SK-N-SH (cell line): ENCODE measurements at regions not wholly inside any gene's neighbourhood (a gene's known extent, or its start where the extent isn't known, plus 50 kb on each side); places are given as distances from the start of the nearest gene placed in this dataset.

Experiments used
- CTCF ChIA-PET: fragments of 300-600, 350-600 bp; formaldehyde crosslinking; extraction: SDS; loops from one replicate; lab custom pipeline; 2021; lab: Yijun Ruan, JAX
- POLR2A ChIA-PET: fragments of 350-600 bp; sonication (Branson Sonifier 250); formaldehyde crosslinking; extraction: SDS; loops from one replicate; lab custom pipeline; 2020; ENCODE audit warnings: antibody characterized with exemption, inconsistent platforms; lab: Yijun Ruan, JAX
- DNase-seq: peaks from one replicate; pipeline ENCODE4 v3.0.0; 2012
- H2AFZ ChIP-seq: fragments of 200-600 bp; sonication (generic); 2 replicates; pipeline ENCODE4 v1.8.1; 2016; ENCODE audit warnings: antibody characterized with exemption, mild to moderate bottlenecking, low read depth
- H3F3A ChIP-seq: fragments of 200-600 bp; sonication (generic); replicated peaks from 2 replicates; pipeline ENCODE3; 2016; ENCODE audit warnings: antibody characterized with exemption, mild to moderate bottlenecking; ENCODE audit not compliant: insufficient read depth
- H3K27ac ChIP-seq, 2 experiments: fragments of 200-500 bp in 1 of 2; fragments of 200-600 bp in 1 of 2; sonication (Bioruptor generic) in 1 of 2; sonication (generic), shearing (Covaris generic) in 1 of 2; 2 replicates each; pipeline versions ENCODE4 v1.5.1 to v1.6.1; 2014 to 2016; ENCODE audit warnings: low read depth in 2 of 2, inconsistent platforms in 1 of 2, low read length in 1 of 2, mild to moderate bottlenecking in 1 of 2, mixed read lengths in 1 of 2
- H3K27me3 ChIP-seq: fragments of 200-600 bp; sonication (generic), shearing (Covaris generic); 2 replicates; pipeline ENCODE4 v1.6.1; 2016; ENCODE audit warnings: mixed run types; ENCODE audit not compliant: insufficient read depth
- H3K36me3 ChIP-seq, 2 experiments: fragments of 200-500 bp in 1 of 2; fragments of 200-600 bp in 1 of 2; sonication (Bioruptor generic) in 1 of 2; sonication (generic) in 1 of 2; replicated peaks in 1 of 2; 2 replicates each; pipeline versions ENCODE3 to v1.5.1; 2014 to 2016; ENCODE audit warnings: low read length in 1 of 2, mild to moderate bottlenecking in 1 of 2; ENCODE audit not compliant: insufficient read depth in 2 of 2, control insufficient read depth in 1 of 2
- H3K4me1 ChIP-seq, 2 experiments: fragments of 200-500 bp in 1 of 2; fragments of 200-600 bp in 1 of 2; sonication (Bioruptor generic) in 1 of 2; sonication (generic), shearing (Covaris generic) in 1 of 2; 2 replicates each; pipeline versions ENCODE4 v1.5.1 to v1.6.1; 2014 to 2016; ENCODE audit warnings: low read depth in 1 of 2, low read length in 1 of 2, mixed run types in 1 of 2; ENCODE audit not compliant: insufficient read depth in 2 of 2, control insufficient read depth in 1 of 2
- H3K4me2 ChIP-seq: fragments of 200-600 bp; sonication (generic), shearing (Covaris generic); 2 replicates; pipeline ENCODE4 v1.6.1; 2017; ENCODE audit warnings: mixed run types
- H3K4me3 ChIP-seq, 2 experiments: fragments of 200-500 bp in 1 of 2; fragments of 200-600 bp in 1 of 2; sonication (Bioruptor generic) in 1 of 2; sonication (generic), shearing (Covaris generic) in 1 of 2; 2 replicates each; pipeline versions ENCODE4 v1.5.1 to v1.8.1; 2014 to 2016; ENCODE audit warnings: low read depth in 2 of 2, inconsistent platforms in 1 of 2, low read length in 1 of 2, mild to moderate bottlenecking in 1 of 2, mixed read lengths in 1 of 2, moderate library complexity in 1 of 2
- H3K79me2 ChIP-seq: fragments of 200-600 bp; sonication (generic); 2 replicates; pipeline ENCODE4 v1.8.1; 2017; ENCODE audit warnings: mild to moderate bottlenecking; ENCODE audit not compliant: insufficient read depth
- H3K9ac ChIP-seq: fragments of 200-600 bp; sonication (generic); 2 replicates; pipeline ENCODE4 v1.6.1; 2017; ENCODE audit warnings: mixed run types
- H3K9me2 ChIP-seq: fragments of 200-600 bp; sonication (generic); 2 replicates; pipeline ENCODE4 v1.6.1; 2017; ENCODE audit warnings: mixed run types
- H3K9me3 ChIP-seq: fragments of 200-600 bp; sonication (generic); 2 replicates; pipeline ENCODE4 v1.6.1; 2017; ENCODE audit warnings: mixed run types, mild to moderate bottlenecking, moderate library complexity
- H4K20me1 ChIP-seq: fragments of 200-600 bp; sonication (generic); 2 replicates; pipeline ENCODE4 v1.6.1; 2017; ENCODE audit warnings: mild to moderate bottlenecking, mixed run types; ENCODE audit not compliant: insufficient read depth
- CHD2 ChIP-seq: fragments of 150-350 bp; IDR thresholded peaks from 2 replicates; pipeline ENCODE4 v1.6.1; 2018; ENCODE audit warnings: low read length; ENCODE audit not compliant: partially characterized antibody
- ELF1 ChIP-seq: IDR thresholded peaks from 2 replicates; pipeline ENCODE4 v1.4.0; 2012
- EZH2phosphoT487 ChIP-seq: fragments of 200-600 bp; sonication (generic); IDR thresholded peaks from 2 replicates; pipeline ENCODE4 v1.6.1; 2017; ENCODE audit warnings: low read depth, mixed run types, mild to moderate bottlenecking, antibody characterized with exemption, moderate library complexity, borderline replicate concordance
- FOSL2 ChIP-seq: IDR thresholded peaks from 2 replicates; pipeline ENCODE4 v1.4.0; 2012; ENCODE audit warnings: low read depth, mild to moderate bottlenecking, moderate library complexity, borderline replicate concordance
- GABPA ChIP-seq: IDR thresholded peaks from 2 replicates; pipeline ENCODE4 v1.4.0; 2012; ENCODE audit warnings: low read depth, mild to moderate bottlenecking
- GATA2 ChIP-seq: sonication (generic); formaldehyde crosslinking; IDR thresholded peaks from 2 replicates; pipeline ENCODE4 v1.5.0; 2020; ENCODE audit warnings: mild to moderate bottlenecking, missing genetic modification reagents
- JUND ChIP-seq: IDR thresholded peaks from 2 replicates; pipeline ENCODE4 v1.4.0; 2012
- MEF2A ChIP-seq: IDR thresholded peaks from 2 replicates; pipeline ENCODE4 v1.4.0; 2012; ENCODE audit warnings: low read depth, borderline replicate concordance
- MXI1 ChIP-seq: IDR thresholded peaks from 2 replicates; pipeline ENCODE4 v1.6.1; 2012; ENCODE audit warnings: mild to moderate bottlenecking, low read depth, low read length, improper control_type of control experiment
- RAD21 ChIP-seq: IDR thresholded peaks from 2 replicates; pipeline ENCODE4 v1.6.1; 2012; ENCODE audit warnings: mild to moderate bottlenecking, low read length
- RXRA ChIP-seq: IDR thresholded peaks from 2 replicates; pipeline ENCODE4 v1.4.0; 2012; ENCODE audit warnings: low read depth, mild to moderate bottlenecking, borderline replicate concordance
- SIN3A ChIP-seq: IDR thresholded peaks from 2 replicates; pipeline ENCODE4 v1.6.1; 2012; ENCODE audit warnings: low read depth, mild to moderate bottlenecking, low read length, moderate library complexity, borderline replicate concordance
- SMC3 ChIP-seq: IDR thresholded peaks from 2 replicates; pipeline ENCODE4 v1.6.1; 2012; ENCODE audit warnings: low read depth, low read length, improper control_type of control experiment
- TEAD4 ChIP-seq: IDR thresholded peaks from 2 replicates; pipeline ENCODE4 v1.4.0; 2012; ENCODE audit warnings: mild to moderate bottlenecking, borderline replicate concordance; ENCODE audit not compliant: insufficient read depth
- YY1 ChIP-seq: IDR thresholded peaks from 2 replicates; pipeline ENCODE4 v1.4.0; 2012; ENCODE audit warnings: low read depth, mild to moderate bottlenecking
- WGBS: methylation state at CpG from one replicate; pipeline ENCODE4 v1.1.6; 2017; ENCODE audit warnings: low lambda C conversion rate; 5-methylcytosine and 5-hydroxymethylcytosine counted together
- TF ChIP-seq, protein P1 (sequence below): fragments of 150-350 bp; IDR thresholded peaks from 2 replicates; pipeline ENCODE4 v1.6.1; 2017; ENCODE audit warnings: antibody characterized with exemption, low read length, low read depth, borderline replicate concordance
- TF ChIP-seq, protein P2 (sequence below): IDR thresholded peaks from 2 replicates; pipeline ENCODE4; 2012
- TF ChIP-seq, protein P3 (sequence below): fragments of 150-350 bp; IDR thresholded peaks from 2 replicates; pipeline ENCODE4 v1.6.1; 2016; ENCODE audit warnings: mild to moderate bottlenecking, low read depth, low read length

DNA sequence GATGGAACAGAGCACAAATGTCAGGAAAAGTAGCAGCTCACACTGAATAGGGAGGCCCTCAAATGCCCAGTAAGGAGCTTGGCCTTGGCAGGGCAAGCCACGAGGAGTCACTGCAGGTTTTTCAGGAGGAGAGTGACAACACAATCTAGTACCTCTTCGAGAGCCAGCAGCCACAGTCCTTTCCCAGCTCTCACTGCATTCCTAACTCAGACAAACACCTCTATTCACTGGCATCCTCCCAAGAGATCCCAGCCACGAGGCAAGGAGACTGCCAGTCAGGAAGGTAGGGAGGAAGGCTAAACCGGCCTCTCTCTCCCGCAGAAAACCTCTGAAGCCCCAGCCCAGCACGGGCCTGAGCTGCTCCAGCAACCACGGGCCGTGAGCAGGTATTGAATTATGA is 146.0 kb upstream of the SMAD3 start:
- WGBS: 53% methylated on average over 8 of the region's 8 CpGs
- TF ChIP-seq GATA2 (CRISPR knock-in tag): no peak
- TF ChIP-seq SMC3: no peak
- no peak for TF ChIP-seq JUND
- TF ChIP-seq SIN3A: no peak
- TF ChIP-seq EZH2phosphoT487: no peak
- no peak for TF ChIP-seq CHD2
- TF ChIP-seq, protein P1, sequence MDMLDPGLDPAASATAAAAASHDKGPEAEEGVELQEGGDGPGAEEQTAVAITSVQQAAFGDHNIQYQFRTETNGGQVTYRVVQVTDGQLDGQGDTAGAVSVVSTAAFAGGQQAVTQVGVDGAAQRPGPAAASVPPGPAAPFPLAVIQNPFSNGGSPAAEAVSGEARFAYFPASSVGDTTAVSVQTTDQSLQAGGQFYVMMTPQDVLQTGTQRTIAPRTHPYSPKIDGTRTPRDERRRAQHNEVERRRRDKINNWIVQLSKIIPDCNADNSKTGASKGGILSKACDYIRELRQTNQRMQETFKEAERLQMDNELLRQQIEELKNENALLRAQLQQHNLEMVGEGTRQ: no peak

DNA sequence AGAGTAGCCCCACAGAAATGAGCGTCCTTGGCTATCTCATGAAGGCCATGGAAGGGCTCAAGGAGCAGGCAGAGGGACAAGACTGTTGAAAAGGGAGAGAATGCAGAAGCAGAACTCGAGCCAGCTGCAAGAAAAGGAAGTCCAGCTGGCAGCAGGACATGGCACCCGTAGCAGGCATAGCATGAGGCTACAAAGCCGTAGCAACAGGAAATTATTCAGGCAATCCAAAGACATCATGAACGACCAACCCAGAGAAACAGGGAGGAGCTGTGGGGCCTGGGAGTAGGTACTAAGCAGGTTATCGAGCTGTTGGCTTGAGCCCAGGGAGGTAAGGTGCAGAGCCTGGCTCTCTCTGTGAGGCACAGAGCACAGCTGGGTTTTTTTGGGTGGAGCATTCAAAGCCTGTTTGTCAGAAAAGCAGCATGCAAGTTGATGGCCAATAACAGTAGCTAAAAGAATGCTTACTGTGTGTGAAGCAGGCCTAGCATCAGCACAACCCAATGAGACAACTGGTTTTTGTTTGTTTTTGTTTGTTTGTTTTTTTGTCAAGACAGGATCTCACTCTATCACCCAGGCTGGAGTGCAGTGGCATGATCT is 144.0 kb upstream of the SMAD3 start:
- Histone ChIP-seq H3K9ac (no peak overlapping the region), H4K20me1 (no peaks in the 10 kb centered on the region), H3K4me2 (no peak overlapping the region), H3K4me3 (no peak overlapping the region), H3K27me3 (no peaks in the 10 kb centered on the region), H3K9me2 (no peaks in the 10 kb centered on the region), H3K79me2 (no peaks in the 10 kb centered on the region), H3K36me3 (no peaks in the 10 kb centered on the region), H3K27ac (no peak overlapping the region), H3K9me3 (peaks cover 11% of the 10 kb centered on the region; the same call in 1 of the 2 replicates), H3F3A (no peaks in the 10 kb centered on the region), H2AFZ (no peak overlapping the region), H3K4me1 (no peaks in the 10 kb centered on the region; a peak in 1 of 4 replicates)
- ChIA-PET POLR2A (no interaction called here), CTCF (interaction anchor here (0.9 to 2.8 kb wide), 4 partner anchors 12 to 26 kb away, joined by 3 to 14 read pairs (median 4); no protein-coding TSS in a partner anchor)
- no peak for DNase-seq
- WGBS: 64% methylated on average over 6 of the region's 6 CpGs
- TF ChIP-seq JUND (no peak), ELF1 (no peak), SMC3 (no peak), YY1 (no peak), GABPA (no peak), MEF2A (no peak), MXI1 (no peak), EZH2phosphoT487 (no peak), RAD21 (no peak), FOSL2 (no peak), TEAD4 (no peak), RXRA (no peak)
- TF ChIP-seq, protein P1: no peak
- TF ChIP-seq, protein P2, sequence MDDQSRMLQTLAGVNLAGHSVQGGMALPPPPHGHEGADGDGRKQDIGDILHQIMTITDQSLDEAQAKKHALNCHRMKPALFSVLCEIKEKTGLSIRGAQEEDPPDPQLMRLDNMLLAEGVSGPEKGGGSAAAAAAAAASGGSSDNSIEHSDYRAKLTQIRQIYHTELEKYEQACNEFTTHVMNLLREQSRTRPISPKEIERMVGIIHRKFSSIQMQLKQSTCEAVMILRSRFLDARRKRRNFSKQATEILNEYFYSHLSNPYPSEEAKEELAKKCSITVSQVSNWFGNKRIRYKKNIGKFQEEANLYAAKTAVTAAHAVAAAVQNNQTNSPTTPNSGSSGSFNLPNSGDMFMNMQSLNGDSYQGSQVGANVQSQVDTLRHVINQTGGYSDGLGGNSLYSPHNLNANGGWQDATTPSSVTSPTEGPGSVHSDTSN: no peak
- TF ChIP-seq, protein P3, sequence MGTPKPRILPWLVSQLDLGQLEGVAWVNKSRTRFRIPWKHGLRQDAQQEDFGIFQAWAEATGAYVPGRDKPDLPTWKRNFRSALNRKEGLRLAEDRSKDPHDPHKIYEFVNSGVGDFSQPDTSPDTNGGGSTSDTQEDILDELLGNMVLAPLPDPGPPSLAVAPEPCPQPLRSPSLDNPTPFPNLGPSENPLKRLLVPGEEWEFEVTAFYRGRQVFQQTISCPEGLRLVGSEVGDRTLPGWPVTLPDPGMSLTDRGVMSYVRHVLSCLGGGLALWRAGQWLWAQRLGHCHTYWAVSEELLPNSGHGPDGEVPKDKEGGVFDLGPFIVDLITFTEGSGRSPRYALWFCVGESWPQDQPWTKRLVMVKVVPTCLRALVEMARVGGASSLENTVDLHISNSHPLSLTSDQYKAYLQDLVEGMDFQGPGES: no peak

More for the DNA sequence above, 146.0 kb upstream of the SMAD3 start:
- POLR2A ChIA-PET: no interaction called here
- Histone ChIP-seq H3K4me3 (no peak overlapping the region), H3K9ac (no peak overlapping the region), H3K79me2 (no peaks in the 10 kb centered on the region), H3K4me2 (no peak overlapping the region), H3K9me3 (peaks cover 11% of the 10 kb centered on the region; the same call in 1 of the 2 replicates), H3K27ac (no peak overlapping the region), H3F3A (no peaks in the 10 kb centered on the region), H3K27me3 (no peaks in the 10 kb centered on the region), H3K9me2 (no peaks in the 10 kb centered on the region), H4K20me1 (no peaks in the 10 kb centered on the region), H3K4me1 (no peaks in the 10 kb centered on the region; a peak in 1 of 4 replicates), H2AFZ (no peak overlapping the region), H3K36me3 (no peaks in the 10 kb centered on the region)
- CTCF ChIA-PET: interaction anchor here (0.9 to 2.0 kb wide), 5 partner anchors 8 to 27 kb away, joined by 3 to 8 read pairs (median 5); no protein-coding TSS in a partner anchor
- DNase-seq: no peak
